ENCODE measurements at regions not wholly inside any gene's neighbourhood (a gene's known extent, or its start where the extent isn't known, plus 50 kb on each side); places are given as distances from the start of the nearest gene placed in this dataset.

DNA sequence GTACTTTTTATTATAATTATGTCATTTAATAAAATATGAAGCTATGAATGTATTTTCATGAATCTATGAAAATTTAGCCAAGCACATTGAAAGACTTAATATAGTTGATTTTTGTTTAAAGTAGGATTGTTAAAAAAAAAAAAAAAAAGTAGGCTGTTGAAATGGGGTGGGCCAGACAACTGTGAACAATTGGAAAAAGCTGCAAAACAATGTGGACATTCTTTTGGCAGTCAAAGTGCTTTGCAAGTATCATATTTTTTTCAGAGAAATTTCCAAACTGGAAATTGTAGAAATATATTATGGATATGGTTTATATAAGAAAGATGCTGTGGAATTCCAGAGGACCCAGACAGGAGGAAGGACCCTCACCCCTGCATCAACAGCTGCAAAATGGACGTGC, 82.1 kb downstream of the ETAA1 start:
- H3K4me3 ChIP-seq (ENCODE audit: low read length), result no peak overlapping the region
- no peaks in the 10 kb centered on the region for H3K36me3 ChIP-seq (ENCODE audit: insufficient read depth, low read length)
- H4K20me1 ChIP-seq (ENCODE audit: insufficient read depth), result no peaks in the 10 kb centered on the region
- no peaks in the 10 kb centered on the region for H3K9me3 ChIP-seq (ENCODE audit: low read length)
- H3K79me2 ChIP-seq (replicated peaks; ENCODE audit: insufficient read depth, low read length), result no peaks in the 10 kb centered on the region
- no peak overlapping the region for H3K27ac ChIP-seq (ENCODE audit: low read length)
- H3K9ac ChIP-seq (ENCODE audit: low read length), result no peak overlapping the region
- no peaks in the 10 kb centered on the region for H3K9me2 ChIP-seq (ENCODE audit: insufficient read depth, low read length)
- no peaks in the 10 kb centered on the region for H3F3A ChIP-seq (ENCODE audit: insufficient read depth, low read length, poor library complexity, severe bottlenecking)
- TF ChIP-seq, protein P1, sequence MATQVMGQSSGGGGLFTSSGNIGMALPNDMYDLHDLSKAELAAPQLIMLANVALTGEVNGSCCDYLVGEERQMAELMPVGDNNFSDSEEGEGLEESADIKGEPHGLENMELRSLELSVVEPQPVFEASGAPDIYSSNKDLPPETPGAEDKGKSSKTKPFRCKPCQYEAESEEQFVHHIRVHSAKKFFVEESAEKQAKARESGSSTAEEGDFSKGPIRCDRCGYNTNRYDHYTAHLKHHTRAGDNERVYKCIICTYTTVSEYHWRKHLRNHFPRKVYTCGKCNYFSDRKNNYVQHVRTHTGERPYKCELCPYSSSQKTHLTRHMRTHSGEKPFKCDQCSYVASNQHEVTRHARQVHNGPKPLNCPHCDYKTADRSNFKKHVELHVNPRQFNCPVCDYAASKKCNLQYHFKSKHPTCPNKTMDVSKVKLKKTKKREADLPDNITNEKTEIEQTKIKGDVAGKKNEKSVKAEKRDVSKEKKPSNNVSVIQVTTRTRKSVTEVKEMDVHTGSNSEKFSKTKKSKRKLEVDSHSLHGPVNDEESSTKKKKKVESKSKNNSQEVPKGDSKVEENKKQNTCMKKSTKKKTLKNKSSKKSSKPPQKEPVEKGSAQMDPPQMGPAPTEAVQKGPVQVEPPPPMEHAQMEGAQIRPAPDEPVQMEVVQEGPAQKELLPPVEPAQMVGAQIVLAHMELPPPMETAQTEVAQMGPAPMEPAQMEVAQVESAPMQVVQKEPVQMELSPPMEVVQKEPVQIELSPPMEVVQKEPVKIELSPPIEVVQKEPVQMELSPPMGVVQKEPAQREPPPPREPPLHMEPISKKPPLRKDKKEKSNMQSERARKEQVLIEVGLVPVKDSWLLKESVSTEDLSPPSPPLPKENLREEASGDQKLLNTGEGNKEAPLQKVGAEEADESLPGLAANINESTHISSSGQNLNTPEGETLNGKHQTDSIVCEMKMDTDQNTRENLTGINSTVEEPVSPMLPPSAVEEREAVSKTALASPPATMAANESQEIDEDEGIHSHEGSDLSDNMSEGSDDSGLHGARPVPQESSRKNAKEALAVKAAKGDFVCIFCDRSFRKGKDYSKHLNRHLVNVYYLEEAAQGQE (IDR thresholded peaks at IDR 0.05; ENCODE audit: borderline replicate concordance), result no peak
- TF ChIP-seq CTCF (IDR thresholded peaks at IDR 0.05; ENCODE audit: poor library complexity, severe bottlenecking) (no peak), SMC3 (conservative IDR thresholded peaks at IDR 0.05; ENCODE audit: poor library complexity) (no peak), TAF1 (IDR thresholded peaks at IDR 0.05; ENCODE audit: low read depth) (no peak), EP300 (conservative IDR thresholded peaks at IDR 0.05; ENCODE audit: poor library complexity, severe bottlenecking) (no peak), POLR2AphosphoS5 (IDR thresholded peaks at IDR 0.05) (no peak), RAD21 (conservative IDR thresholded peaks at IDR 0.05) (no peak), MXI1 (conservative IDR thresholded peaks at IDR 0.05; ENCODE audit: poor library complexity, severe bottlenecking) (no peak), EZH2 (IDR thresholded peaks at IDR 0.05; ENCODE audit: borderline replicate concordance, insufficient read depth, low read length, poor library complexity, severe bottlenecking) (no peak)
- H3K27me3 ChIP-seq (ENCODE audit: insufficient read depth, low read depth, low read length), result no peaks in the 10 kb centered on the region
- no peak overlapping the region for H3K4me2 ChIP-seq (ENCODE audit: low read length)
- no peak overlapping the region for H2AFZ ChIP-seq (ENCODE audit: low read depth, low read length)

GRCh38 chr2:67485431-67485830, 88.3 kb downstream of the ETAA1 start:
- Histone ChIP-seq H3K27me3 (ENCODE audit: insufficient read depth, low read depth, low read length) (no peaks in the 10 kb centered on the region), H3K36me3 (ENCODE audit: insufficient read depth, low read length) (no peaks in the 10 kb centered on the region), H3K4me3 (ENCODE audit: low read length) (no peak overlapping the region), H3K9ac (ENCODE audit: low read length) (no peak overlapping the region), H3K4me2 (ENCODE audit: low read length) (no peak overlapping the region), H3F3A (ENCODE audit: insufficient read depth, low read length, poor library complexity, severe bottlenecking) (no peaks in the 10 kb centered on the region), H4K20me1 (ENCODE audit: insufficient read depth) (no peaks in the 10 kb centered on the region), H3K9me3 (ENCODE audit: low read length) (no peaks in the 10 kb centered on the region), H3K27ac (ENCODE audit: low read length) (no peak overlapping the region), H3K79me2 (replicated peaks; ENCODE audit: insufficient read depth, low read length) (no peaks in the 10 kb centered on the region), H2AFZ (ENCODE audit: low read depth, low read length) (no peak overlapping the region), H3K9me2 (ENCODE audit: insufficient read depth, low read length) (no peaks in the 10 kb centered on the region)
- TF ChIP-seq EZH2 (IDR thresholded peaks at IDR 0.05; ENCODE audit: borderline replicate concordance, insufficient read depth, low read length, poor library complexity, severe bottlenecking) (no peak), MXI1 (conservative IDR thresholded peaks at IDR 0.05; ENCODE audit: poor library complexity, severe bottlenecking) (no peak), SMC3 (conservative IDR thresholded peaks at IDR 0.05; ENCODE audit: poor library complexity) (no peak), TAF1 (IDR thresholded peaks at IDR 0.05; ENCODE audit: low read depth) (no peak), EP300 (conservative IDR thresholded peaks at IDR 0.05; ENCODE audit: poor library complexity, severe bottlenecking) (no peak), CTCF (IDR thresholded peaks at IDR 0.05; ENCODE audit: poor library complexity, severe bottlenecking) (no peak), RAD21 (conservative IDR thresholded peaks at IDR 0.05) (no peak), POLR2AphosphoS5 (IDR thresholded peaks at IDR 0.05) (no peak)
- TF ChIP-seq, protein P1 (IDR thresholded peaks at IDR 0.05; ENCODE audit: borderline replicate concordance), result no peak

All from neural cell (in vitro differentiated cells).